ENCODE measurements at regions not wholly inside any gene's neighbourhood (a gene's known extent, or its start where the extent isn't known, plus 50 kb on each side); places are given as distances from the start of the nearest gene placed in this dataset.

DNA sequence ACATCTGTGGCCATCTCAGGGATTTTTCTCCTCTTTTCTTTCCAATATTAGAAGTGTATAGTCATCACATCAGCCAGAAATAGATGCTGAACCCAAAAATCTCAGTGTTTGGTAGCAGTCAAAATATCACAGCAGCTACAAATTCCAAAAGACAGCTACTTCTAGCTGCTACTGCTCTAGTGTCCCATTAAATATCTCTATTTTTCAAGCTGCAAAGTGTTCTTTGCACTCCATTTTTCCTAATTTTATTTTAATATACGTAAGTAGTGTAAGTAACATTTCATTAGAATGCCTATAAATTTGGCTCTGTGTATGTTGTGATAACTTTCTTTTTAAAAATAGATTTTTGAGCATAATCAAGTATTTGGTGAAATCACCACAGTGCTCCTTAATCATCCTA, 967.3 kb downstream of the BCL11A start:
- CTCF ChIA-PET: interaction anchor here (1.2 kb wide), 1 partner anchor 10 kb away, joined by 4 read pairs; no protein-coding TSS in a partner anchor
- POLR2A ChIA-PET: no interaction called here
- TF ChIP-seq, protein P1, sequence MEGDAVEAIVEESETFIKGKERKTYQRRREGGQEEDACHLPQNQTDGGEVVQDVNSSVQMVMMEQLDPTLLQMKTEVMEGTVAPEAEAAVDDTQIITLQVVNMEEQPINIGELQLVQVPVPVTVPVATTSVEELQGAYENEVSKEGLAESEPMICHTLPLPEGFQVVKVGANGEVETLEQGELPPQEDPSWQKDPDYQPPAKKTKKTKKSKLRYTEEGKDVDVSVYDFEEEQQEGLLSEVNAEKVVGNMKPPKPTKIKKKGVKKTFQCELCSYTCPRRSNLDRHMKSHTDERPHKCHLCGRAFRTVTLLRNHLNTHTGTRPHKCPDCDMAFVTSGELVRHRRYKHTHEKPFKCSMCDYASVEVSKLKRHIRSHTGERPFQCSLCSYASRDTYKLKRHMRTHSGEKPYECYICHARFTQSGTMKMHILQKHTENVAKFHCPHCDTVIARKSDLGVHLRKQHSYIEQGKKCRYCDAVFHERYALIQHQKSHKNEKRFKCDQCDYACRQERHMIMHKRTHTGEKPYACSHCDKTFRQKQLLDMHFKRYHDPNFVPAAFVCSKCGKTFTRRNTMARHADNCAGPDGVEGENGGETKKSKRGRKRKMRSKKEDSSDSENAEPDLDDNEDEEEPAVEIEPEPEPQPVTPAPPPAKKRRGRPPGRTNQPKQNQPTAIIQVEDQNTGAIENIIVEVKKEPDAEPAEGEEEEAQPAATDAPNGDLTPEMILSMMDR (IDR thresholded peaks at IDR 0.05; ENCODE audit: insufficient read depth, low read depth, low read length): no peak
- no peaks in the 10 kb centered on the region for H3K36me3 ChIP-seq (ENCODE audit: control insufficient read depth, insufficient read depth, low read length)
- no peak for DNase-seq (ENCODE audit: low read depth)
- H3K27me3 ChIP-seq (ENCODE audit: control insufficient read depth, insufficient read depth, low read length): no peaks in the 10 kb centered on the region
- H3K4me3 ChIP-seq (ENCODE audit: low read depth, low read length): no peak overlapping the region

DNA sequence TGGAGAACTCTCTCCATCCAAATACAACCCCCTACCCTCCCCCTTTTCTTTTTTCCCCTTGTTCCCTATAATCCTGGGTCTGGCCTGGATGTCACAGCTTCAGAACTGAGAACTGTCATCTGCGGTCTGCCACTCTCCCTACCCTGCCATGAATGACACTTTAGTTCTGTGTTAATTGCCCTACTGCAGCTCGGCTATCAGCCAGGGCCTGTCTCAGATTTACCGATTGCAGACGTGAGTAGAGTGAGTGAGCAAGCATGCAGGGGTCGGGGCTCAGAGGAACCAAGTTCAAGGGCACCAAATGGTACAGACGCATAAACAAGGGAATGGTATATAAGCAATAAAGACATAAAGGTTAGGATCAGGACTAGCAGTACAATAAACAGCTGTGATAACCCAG, 967.8 kb downstream of the BCL11A start:
- CTCF ChIA-PET: interaction anchor here (1.2 kb wide), 1 partner anchor 11 kb away, joined by 4 read pairs; no protein-coding TSS in a partner anchor
- POLR2A ChIA-PET: no interaction called here
- DNase-seq (ENCODE audit: low read depth): no peak
- Histone ChIP-seq H3K36me3 (ENCODE audit: control insufficient read depth, insufficient read depth, low read length) (no peaks in the 10 kb centered on the region), H3K27me3 (ENCODE audit: control insufficient read depth, insufficient read depth, low read length) (no peaks in the 10 kb centered on the region), H3K4me3 (ENCODE audit: low read depth, low read length) (no peak overlapping the region)
- TF ChIP-seq, protein P1 (IDR thresholded peaks at IDR 0.05; ENCODE audit: insufficient read depth, low read depth, low read length): no peak

DNA sequence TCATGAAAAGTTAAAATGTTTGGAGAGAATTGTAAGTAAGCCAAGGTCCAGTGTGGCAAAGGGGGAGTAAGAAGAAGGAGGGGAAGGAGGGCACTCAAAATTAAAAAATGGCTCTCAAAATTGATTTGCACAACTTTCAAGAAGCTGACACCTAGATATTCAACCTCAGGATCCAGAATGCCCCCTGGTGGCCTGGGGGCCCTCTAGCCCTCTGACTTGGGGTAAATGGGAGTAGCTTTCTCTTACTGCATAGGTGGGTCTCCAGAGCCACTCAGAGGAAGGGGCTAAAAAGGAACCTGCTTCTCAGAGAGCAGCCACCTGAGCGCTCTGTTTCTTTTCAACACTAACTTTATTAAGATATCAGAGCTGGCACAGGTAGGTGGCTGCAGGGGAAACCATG, 968.5 kb downstream of the BCL11A start:
- H3K36me3 ChIP-seq (ENCODE audit: control insufficient read depth, insufficient read depth, low read length): no peaks in the 10 kb centered on the region
- CTCF ChIA-PET: interaction anchor here (0.5 to 1.2 kb wide), 2 partner anchors 12 to 315 kb away, joined by 3 to 4 read pairs; no protein-coding TSS in a partner anchor
- no peaks in the 10 kb centered on the region for H3K27me3 ChIP-seq (ENCODE audit: control insufficient read depth, insufficient read depth, low read length)
- TF ChIP-seq, protein P1 (IDR thresholded peaks at IDR 0.05; ENCODE audit: insufficient read depth, low read depth, low read length): no peak
- H3K4me3 ChIP-seq (ENCODE audit: low read depth, low read length): no peak overlapping the region
- DNase-seq (ENCODE audit: low read depth): no peak
- POLR2A ChIA-PET: no interaction called here

DNA sequence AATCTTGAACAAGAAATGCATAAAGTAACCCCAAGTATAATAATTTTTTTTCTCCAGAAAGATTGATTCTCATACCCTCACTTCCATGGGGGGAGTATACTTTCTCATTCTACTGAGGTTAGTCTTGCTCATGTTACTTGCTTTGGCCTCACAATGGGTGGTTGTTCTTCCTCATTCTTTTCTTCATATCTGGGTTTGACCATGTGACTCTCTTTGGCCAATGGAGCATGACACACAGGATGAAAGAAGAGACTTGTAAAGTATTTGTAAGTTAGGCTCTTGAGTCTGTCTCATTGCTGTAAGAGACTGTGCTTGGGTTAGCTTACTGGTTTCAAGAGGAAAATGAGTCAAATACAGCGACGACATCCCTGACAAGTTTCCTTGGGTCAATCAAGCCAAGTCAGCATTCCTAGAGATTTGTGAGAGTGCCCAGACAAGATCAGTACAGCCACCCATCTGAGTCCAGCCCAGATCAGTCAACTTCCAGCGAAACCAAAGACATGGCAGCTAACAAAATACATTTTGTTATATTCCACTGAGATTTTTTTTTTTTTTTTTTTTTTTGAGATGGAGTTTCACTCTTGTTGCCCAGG, 970.2 kb downstream of the BCL11A start:
- H3K4me3 ChIP-seq (ENCODE audit: low read depth, low read length): no peak overlapping the region
- POLR2A ChIA-PET: no interaction called here
- TF ChIP-seq, protein P1 (IDR thresholded peaks at IDR 0.05; ENCODE audit: insufficient read depth, low read depth, low read length): no peak
- no peak for DNase-seq (ENCODE audit: low read depth)
- CTCF ChIA-PET: no interaction called here
- no peaks in the 10 kb centered on the region for H3K36me3 ChIP-seq (ENCODE audit: control insufficient read depth, insufficient read depth, low read length)
- no peaks in the 10 kb centered on the region for H3K27me3 ChIP-seq (ENCODE audit: control insufficient read depth, insufficient read depth, low read length)

DNA sequence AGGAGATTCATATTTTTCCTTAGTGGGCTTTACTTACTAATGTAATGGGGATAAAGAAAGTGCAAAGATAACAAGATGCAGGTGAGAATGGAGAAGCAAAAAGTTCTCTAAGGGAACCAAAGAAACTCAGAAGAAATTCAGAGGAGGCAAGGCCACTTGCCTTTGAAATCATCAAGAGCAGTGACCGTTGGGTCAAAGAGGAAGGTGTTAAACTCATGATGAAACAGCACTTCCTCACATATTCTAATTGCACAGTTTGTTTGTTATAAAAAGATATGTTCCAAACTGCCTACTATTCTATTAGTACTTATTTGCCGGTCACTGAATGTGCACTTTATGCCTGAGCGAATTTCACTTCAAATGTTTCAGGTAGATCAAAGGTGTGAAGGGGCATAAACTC, 975.1 kb downstream of the BCL11A start:
- no peak for DNase-seq (ENCODE audit: low read depth)
- POLR2A ChIA-PET: no interaction called here
- CTCF ChIA-PET: no interaction called here
- no peaks in the 10 kb centered on the region for H3K27me3 ChIP-seq (ENCODE audit: control insufficient read depth, insufficient read depth, low read length)
- TF ChIP-seq, protein P1 (IDR thresholded peaks at IDR 0.05; ENCODE audit: insufficient read depth, low read depth, low read length): no peak
- H3K36me3 ChIP-seq (ENCODE audit: control insufficient read depth, insufficient read depth, low read length): no peaks in the 10 kb centered on the region
- H3K4me3 ChIP-seq (ENCODE audit: low read depth, low read length): no peak overlapping the region
